OCI-LY3 (cell line): ENCODE measurements at regions not wholly inside any gene's neighbourhood (a gene's known extent, or its start where the extent isn't known, plus 50 kb on each side); places are given as distances from the start of the nearest gene placed in this dataset.

Experiments
- CTCF ChIP-seq: fragments of 200-600, 300-600 bp; sonication (generic); IDR thresholded peaks from 2 replicates; pipeline ENCODE4 v1.5.1; 2014; ENCODE audit warnings: antibody characterized with exemption, low read length, low read depth
- EZH2phosphoT487 ChIP-seq: fragments of 200-600 bp; shearing (Covaris generic); IDR thresholded peaks from 2 replicates; pipeline ENCODE4 v1.6.1; 2018; ENCODE audit warnings: antibody characterized with exemption, mixed run types, low read depth

DNA sequence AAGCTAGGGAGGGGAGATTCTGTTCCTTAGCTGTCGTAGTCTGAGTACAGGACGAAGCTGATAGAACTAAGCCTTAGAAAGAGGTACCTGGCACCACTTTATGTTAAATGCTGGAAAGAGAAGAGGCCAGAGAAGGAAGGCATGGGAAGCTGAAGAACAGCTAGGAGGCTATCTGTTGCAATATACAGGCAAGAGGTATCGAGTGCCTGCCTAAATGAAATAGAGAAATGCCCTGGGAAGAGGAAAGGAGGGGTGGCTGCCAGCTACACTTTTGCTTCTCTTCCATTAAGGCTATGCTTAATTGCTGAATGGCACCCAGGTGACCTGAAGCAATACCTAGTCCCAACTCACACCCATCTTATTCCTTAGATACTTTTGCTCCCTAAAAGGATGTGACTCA, 380.4 kb upstream of the FGF13 start:
- no peak for TF ChIP-seq CTCF
- no peak for TF ChIP-seq EZH2phosphoT487
